Neural cell (in vitro differentiated cells): ENCODE measurements at regions not wholly inside any gene's neighbourhood (a gene's known extent, or its start where the extent isn't known, plus 50 kb on each side); places are given as distances from the start of the nearest gene placed in this dataset.

Source experiments
- EP300 ChIP-seq: fragments of 450-650 bp; conservative IDR thresholded peaks from 2 replicates; pipeline ENCODE4 v1.6.1; 2014; ENCODE audit warnings: antibody characterized with exemption, mild to moderate bottlenecking, moderate library complexity; ENCODE audit not compliant: poor library complexity, severe bottlenecking
- EZH2 ChIP-seq: fragments of 200-600, 300-800 bp; shearing (Covaris generic), sonication (generic); IDR thresholded peaks from 2 replicates; pipeline ENCODE4 v1.6.1; 2014; ENCODE audit warnings: antibody characterized with exemption, low read length, borderline replicate concordance, mild to moderate bottlenecking; ENCODE audit not compliant: insufficient read depth, poor library complexity, severe bottlenecking
- MXI1 ChIP-seq: fragments of 450-650 bp; conservative IDR thresholded peaks from 2 replicates; pipeline ENCODE4 v1.6.1; 2014; ENCODE audit warnings: antibody characterized with exemption, mild to moderate bottlenecking; ENCODE audit not compliant: poor library complexity, severe bottlenecking
- POLR2AphosphoS5 ChIP-seq: IDR thresholded peaks from 2 replicates; pipeline ENCODE4 v1.6.1; 2012
- RAD21 ChIP-seq: fragments of 450-650 bp; conservative IDR thresholded peaks from 2 replicates; pipeline ENCODE4 v1.6.1; 2014; ENCODE audit warnings: antibody characterized with exemption, mild to moderate bottlenecking, moderate library complexity
- REST ChIP-seq: IDR thresholded peaks from 2 replicates; pipeline ENCODE4 v1.6.1; 2012; ENCODE audit warnings: borderline replicate concordance
- SMC3 ChIP-seq: fragments of 450-650 bp; conservative IDR thresholded peaks from 2 replicates; pipeline ENCODE4 v1.6.1; 2014; ENCODE audit warnings: antibody characterized with exemption, mild to moderate bottlenecking, moderate library complexity; ENCODE audit not compliant: poor library complexity
- TAF1 ChIP-seq: IDR thresholded peaks from 2 replicates; pipeline ENCODE4 v1.6.1; 2012; ENCODE audit warnings: low read depth
- TF ChIP-seq, protein P1 (sequence below): fragments of 450-650 bp; IDR thresholded peaks from 2 replicates; pipeline ENCODE4 v1.5.1; 2014; ENCODE audit warnings: antibody characterized with exemption, mild to moderate bottlenecking, moderate library complexity; ENCODE audit not compliant: poor library complexity, severe bottlenecking

DNA sequence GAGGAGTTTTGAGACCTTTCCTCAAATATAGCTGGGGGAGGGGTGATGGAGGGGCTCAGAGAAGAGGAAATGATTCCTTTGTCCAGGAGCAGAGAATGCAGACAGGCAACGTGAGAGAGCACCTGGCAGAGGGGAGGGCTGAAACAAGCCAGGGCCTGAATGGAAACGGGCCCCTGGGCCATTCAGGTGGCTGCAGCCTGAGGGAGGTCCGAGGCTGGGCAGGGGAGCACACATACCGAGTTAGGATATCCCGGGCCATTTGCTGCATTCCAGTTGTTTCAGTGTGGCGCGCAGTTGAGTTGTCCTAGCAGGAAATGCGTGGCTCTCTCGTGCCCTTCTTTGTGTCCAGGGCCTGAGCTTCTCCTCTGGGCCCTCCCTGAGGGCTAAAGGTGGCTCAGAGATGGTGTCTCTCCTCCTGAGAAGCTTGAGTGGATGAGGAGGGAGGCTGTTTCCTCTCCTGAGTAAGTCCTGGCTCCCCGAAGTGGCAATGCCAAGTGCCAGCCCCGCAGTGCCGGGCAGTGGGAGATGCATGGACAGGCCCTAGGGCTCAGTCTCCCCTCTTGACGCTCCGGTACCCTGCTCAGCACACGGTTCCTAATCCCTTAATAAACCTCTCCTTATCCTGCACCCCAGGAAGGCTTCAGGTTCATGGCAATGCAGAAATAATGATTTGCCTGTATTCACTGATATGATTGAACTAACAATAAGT lies 85.5 kb upstream of the VRK1 start:
- TF ChIP-seq POLR2AphosphoS5 (no peak), EP300 (no peak), EZH2 (no peak), TAF1 (no peak), RAD21 (no peak), SMC3 (no peak), MXI1 (no peak), REST (no peak)
- TF ChIP-seq, protein P1, sequence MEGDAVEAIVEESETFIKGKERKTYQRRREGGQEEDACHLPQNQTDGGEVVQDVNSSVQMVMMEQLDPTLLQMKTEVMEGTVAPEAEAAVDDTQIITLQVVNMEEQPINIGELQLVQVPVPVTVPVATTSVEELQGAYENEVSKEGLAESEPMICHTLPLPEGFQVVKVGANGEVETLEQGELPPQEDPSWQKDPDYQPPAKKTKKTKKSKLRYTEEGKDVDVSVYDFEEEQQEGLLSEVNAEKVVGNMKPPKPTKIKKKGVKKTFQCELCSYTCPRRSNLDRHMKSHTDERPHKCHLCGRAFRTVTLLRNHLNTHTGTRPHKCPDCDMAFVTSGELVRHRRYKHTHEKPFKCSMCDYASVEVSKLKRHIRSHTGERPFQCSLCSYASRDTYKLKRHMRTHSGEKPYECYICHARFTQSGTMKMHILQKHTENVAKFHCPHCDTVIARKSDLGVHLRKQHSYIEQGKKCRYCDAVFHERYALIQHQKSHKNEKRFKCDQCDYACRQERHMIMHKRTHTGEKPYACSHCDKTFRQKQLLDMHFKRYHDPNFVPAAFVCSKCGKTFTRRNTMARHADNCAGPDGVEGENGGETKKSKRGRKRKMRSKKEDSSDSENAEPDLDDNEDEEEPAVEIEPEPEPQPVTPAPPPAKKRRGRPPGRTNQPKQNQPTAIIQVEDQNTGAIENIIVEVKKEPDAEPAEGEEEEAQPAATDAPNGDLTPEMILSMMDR, result no peak
